GM23248 (cell line): ENCODE measurements at regions not wholly inside any gene's neighbourhood (a gene's known extent, or its start where the extent isn't known, plus 50 kb on each side); places are given as distances from the start of the nearest gene placed in this dataset.

ENCODE experiments used
- EZH2 ChIP-seq: fragments of 200-600 bp; sonication (generic); IDR thresholded peaks from 2 replicates; pipeline ENCODE4 v1.6.1; 2018; ENCODE audit warnings: antibody characterized with exemption, mild to moderate bottlenecking; ENCODE audit not compliant: insufficient read depth, poor library complexity, severe bottlenecking
- EZH2phosphoT487 ChIP-seq: fragments of 200-600 bp; sonication (generic); IDR thresholded peaks from 2 replicates; pipeline ENCODE4 v1.6.1; 2018; ENCODE audit warnings: antibody characterized with exemption, moderate library complexity, mild to moderate bottlenecking, low read depth; ENCODE audit not compliant: insufficient read depth

DNA sequence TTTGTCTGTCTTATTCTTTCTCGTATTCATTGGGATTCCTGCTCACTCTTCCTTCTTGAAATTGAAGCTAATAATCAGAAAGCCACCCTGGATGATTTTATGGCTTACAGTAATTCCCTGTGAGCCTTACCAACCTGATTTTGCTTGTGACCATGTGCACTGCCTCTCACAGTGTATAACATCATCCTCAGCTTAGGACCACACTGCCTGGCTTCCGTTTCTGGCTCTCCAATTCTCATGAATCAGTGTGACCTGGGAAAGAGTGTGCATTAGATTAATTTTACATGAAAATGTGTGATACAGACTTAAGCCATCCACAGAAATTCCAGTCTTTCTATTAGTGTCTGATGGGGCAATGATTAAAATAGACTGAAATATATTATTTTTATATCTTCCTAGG lies 126.8 kb upstream of the DMRT1 start:
- TF ChIP-seq EZH2phosphoT487 (no peak), EZH2 (no peak)
